Suprapubic skin (tissue), 4 donors: ENCODE measurements at regions not wholly inside any gene's neighbourhood (a gene's known extent, or its start where the extent isn't known, plus 50 kb on each side); places are given as distances from the start of the nearest gene placed in this dataset.

Experiments
- DNase-seq, 2 donors: peaks; one replicate each; pipeline ENCODE4 v3.0.0-alpha.2; 2019; ENCODE audit warnings: low spot score in 2 of 2
- H3K27ac ChIP-seq: fragments of 200-600 bp; sonication (generic); one replicate; pipeline ENCODE4 v1.5.1; 2019
- H3K27me3 ChIP-seq: fragments of 200-600 bp; sonication (generic); one replicate; pipeline ENCODE4 v1.5.1; 2019
- H3K36me3 ChIP-seq: fragments of 200-600 bp; sonication (generic); one replicate; pipeline ENCODE4 v1.5.1; 2019
- H3K4me1 ChIP-seq: fragments of 200-600 bp; sonication (generic); one replicate; pipeline ENCODE4 v1.5.1; 2019
- H3K4me3 ChIP-seq: fragments of 200-600 bp; sonication (generic); one replicate; pipeline ENCODE4 v1.5.1; 2019; ENCODE audit warnings: mild to moderate bottlenecking
- H3K9me3 ChIP-seq: fragments of 200-600 bp; sonication (generic); one replicate; pipeline ENCODE4 v1.5.1; 2019
- CTCF ChIP-seq, 2 donors: fragments of 200-600 bp in 1 of 2; fragments of 450-650 bp in 1 of 2; sonication (generic) in 1 of 2; IDR thresholded peaks; one replicate each; pipeline ENCODE4 v1.5.1; 2016 to 2019; ENCODE audit warnings: antibody characterized with exemption in 2 of 2, mild to moderate bottlenecking in 1 of 2, moderate library complexity in 1 of 2
- EP300 ChIP-seq: sonication (generic); formaldehyde crosslinking; IDR thresholded peaks from one replicate; pipeline ENCODE4 v1.6.1; 2017; ENCODE audit warnings: antibody characterized with exemption
- POLR2A ChIP-seq, 2 donors: fragments of 450-650 bp; IDR thresholded peaks; one replicate each; pipeline ENCODE4 v1.6.1; 2017; ENCODE audit warnings: antibody characterized with exemption in 2 of 2, mild to moderate bottlenecking in 2 of 2, moderate library complexity in 2 of 2
- POLR2AphosphoS5 ChIP-seq, 3 donors: sonication (generic); formaldehyde crosslinking; IDR thresholded peaks; one replicate each; pipeline ENCODE4 v1.6.1; 2017; ENCODE audit warnings: antibody characterized with exemption in 3 of 3
- WGBS: methylation state at CpG from one replicate; pipeline ENCODE4 v1.1.5; 2018; 5-methylcytosine and 5-hydroxymethylcytosine counted together

DNA sequence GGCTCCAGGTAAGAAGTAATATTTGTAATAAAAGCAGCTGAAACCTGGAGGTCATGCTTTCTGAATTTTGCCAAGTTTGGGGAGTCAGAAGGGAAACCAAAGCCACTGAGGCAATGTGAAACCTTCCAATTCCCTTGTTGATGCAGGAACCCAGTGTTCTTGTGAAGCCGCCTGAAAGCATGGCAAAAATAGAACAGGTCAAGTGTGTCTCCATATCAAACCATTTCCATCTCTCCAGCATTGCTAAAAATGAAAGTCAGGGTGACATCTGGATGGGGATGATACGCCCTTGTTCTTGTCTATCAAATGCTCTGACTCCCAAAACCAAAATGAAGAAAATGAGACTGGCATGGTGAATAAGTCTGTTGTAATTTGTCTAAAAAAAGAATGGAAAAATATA lies 362.5 kb downstream of the VPS13C start:
- whole genome bisulfite sequencing = 92% methylated on average over 2 of the region's 2 CpGs

DNA sequence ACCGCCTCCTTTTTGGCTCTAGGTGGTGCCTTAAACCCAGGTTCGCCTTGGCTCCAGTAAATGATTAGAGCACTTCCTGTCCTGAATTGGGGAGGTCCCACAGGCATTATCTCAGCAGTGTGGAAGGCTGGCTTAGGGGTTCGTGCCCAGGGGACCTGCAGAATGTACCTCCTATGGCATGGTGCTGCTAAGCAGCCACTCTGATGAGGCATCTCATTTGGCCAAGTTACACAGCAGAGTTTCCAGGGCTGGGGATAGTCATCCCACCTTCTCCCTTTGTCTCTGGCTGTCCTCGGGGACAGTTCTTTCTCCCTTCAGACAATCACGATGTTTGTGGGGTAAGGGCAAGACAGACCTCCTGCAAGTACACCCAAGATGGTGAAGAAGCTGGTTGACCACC lies 371.2 kb downstream of the VPS13C start:
- WGBS = 98% methylated on average over 5 of the region's 5 CpGs
- H3K4me3 ChIP-seq = no peak overlapping the region
- TF ChIP-seq EP300 (no peak), POLR2AphosphoS5 (IDR thresholded peaks at IDR 0.05) (no peak), POLR2A (IDR thresholded peaks at IDR 0.05) (no peak), CTCF (IDR thresholded peaks at IDR 0.05) (no peak)
- no peaks in the 10 kb centered on the region for H3K36me3 ChIP-seq
- H3K9me3 ChIP-seq = no peaks in the 10 kb centered on the region
- H3K27ac ChIP-seq = no peak overlapping the region
- no peak for DNase-seq
- no peaks in the 10 kb centered on the region for H3K27me3 ChIP-seq
- no peaks in the 10 kb centered on the region for H3K4me1 ChIP-seq

More for the DNA sequence above, 362.5 kb downstream of the VPS13C start:
- H3K27ac ChIP-seq = no peak overlapping the region
- TF ChIP-seq CTCF (IDR thresholded peaks at IDR 0.05) (no peak), POLR2AphosphoS5 (IDR thresholded peaks at IDR 0.05) (no peak), EP300 (no peak), POLR2A (IDR thresholded peaks at IDR 0.05) (no peak)
- H3K4me3 ChIP-seq = no peak overlapping the region
- no peaks in the 10 kb centered on the region for H3K36me3 ChIP-seq
- peaks cover under 1% of the 10 kb centered on the region for H3K4me1 ChIP-seq
- no peaks in the 10 kb centered on the region for H3K9me3 ChIP-seq
- no peak for DNase-seq
- H3K27me3 ChIP-seq = no peaks in the 10 kb centered on the region

DNA sequence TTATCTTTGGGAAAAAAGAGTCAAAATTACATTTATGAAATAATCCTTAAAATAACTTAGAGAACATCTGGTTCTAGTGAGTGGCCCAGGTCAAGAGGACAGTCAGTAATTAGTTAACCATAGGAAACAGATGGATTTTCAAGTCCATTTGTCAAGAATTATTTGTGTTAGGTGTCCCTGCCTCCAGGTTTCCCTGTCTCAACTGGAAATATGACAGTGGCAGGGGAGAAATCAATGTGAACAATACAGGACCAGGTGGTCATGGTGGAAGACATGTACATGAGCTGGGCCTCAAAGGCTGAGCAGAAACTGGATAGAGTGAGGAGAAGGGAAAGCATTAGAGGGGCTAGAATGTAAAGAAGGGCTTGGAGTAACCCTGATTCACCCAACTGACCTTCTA lies 372.6 kb downstream of the VPS13C start:
- no peaks in the 10 kb centered on the region for H3K27me3 ChIP-seq

DNA sequence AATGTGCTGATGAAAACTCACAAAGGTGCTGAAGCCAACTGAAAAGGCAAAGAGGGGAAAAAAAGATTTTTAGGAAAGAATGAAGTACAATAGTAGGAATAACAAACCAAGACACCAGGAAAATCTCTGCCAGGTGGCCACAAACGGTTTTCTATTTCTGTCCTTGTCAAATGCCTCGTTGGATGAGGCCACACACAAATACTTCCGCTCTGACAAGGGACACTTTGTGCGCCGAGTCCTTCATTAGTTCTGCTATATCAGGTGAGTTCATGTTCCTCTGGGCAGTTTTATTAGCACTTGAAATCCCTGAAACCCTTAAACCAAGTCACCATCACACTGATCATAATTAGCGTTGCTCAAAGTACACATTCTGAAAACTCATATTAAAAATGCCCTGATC lies 373.1 kb downstream of the VPS13C start:
- DNase-seq = no peak
- 67% methylated on average over 6 of the region's 6 CpGs for WGBS
- no peaks in the 10 kb centered on the region for H3K36me3 ChIP-seq
- no peaks in the 10 kb centered on the region for H3K4me1 ChIP-seq
- H3K27me3 ChIP-seq = no peaks in the 10 kb centered on the region
- TF ChIP-seq CTCF (IDR thresholded peaks at IDR 0.05) = no peak
- TF ChIP-seq POLR2AphosphoS5 (IDR thresholded peaks at IDR 0.05) = no peak
- no peak for TF ChIP-seq EP300
- TF ChIP-seq POLR2A (IDR thresholded peaks at IDR 0.05) = no peak
- no peak overlapping the region for H3K4me3 ChIP-seq
- no peaks in the 10 kb centered on the region for H3K9me3 ChIP-seq
- no peak overlapping the region for H3K27ac ChIP-seq

More for the DNA sequence above, 372.6 kb downstream of the VPS13C start:
- no peak for TF ChIP-seq POLR2AphosphoS5 (IDR thresholded peaks at IDR 0.05)
- no peak for TF ChIP-seq EP300
- TF ChIP-seq POLR2A (IDR thresholded peaks at IDR 0.05) = no peak
- no peak for TF ChIP-seq CTCF (IDR thresholded peaks at IDR 0.05)
- Histone ChIP-seq H3K4me3 (no peak overlapping the region), H3K4me1 (no peaks in the 10 kb centered on the region), H3K9me3 (no peaks in the 10 kb centered on the region), H3K36me3 (no peaks in the 10 kb centered on the region), H3K27ac (no peak overlapping the region)
- DNase-seq = no peak

DNA sequence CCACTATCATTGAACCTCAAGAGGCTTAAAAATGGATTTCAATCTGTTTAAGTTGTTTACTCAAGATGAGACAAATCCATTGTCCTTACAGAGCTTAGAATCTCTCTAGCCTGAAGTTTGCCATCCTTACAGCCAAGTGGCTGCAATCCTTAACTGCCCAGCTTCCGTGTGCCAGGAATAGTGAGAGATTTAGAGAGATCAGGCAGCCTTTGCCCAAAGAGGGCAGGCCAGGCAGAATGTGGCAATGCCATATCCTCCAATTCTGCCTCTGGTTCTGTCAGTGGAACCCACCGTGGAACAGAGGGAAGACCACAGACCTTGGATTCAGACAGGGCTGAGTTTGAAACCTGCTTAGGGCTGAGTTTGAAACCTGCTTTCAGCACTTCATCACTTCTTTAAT lies 374.3 kb downstream of the VPS13C start:
- Histone ChIP-seq H3K9me3 (no peaks in the 10 kb centered on the region), H3K36me3 (no peaks in the 10 kb centered on the region), H3K4me1 (no peaks in the 10 kb centered on the region), H3K27me3 (no peaks in the 10 kb centered on the region), H3K4me3 (no peak overlapping the region), H3K27ac (no peak overlapping the region)
- TF ChIP-seq POLR2AphosphoS5 (IDR thresholded peaks at IDR 0.05) (no peak), POLR2A (IDR thresholded peaks at IDR 0.05) (no peak), EP300 (no peak), CTCF (IDR thresholded peaks at IDR 0.05) (no peak)
- DNase-seq = no peak
- WGBS = 67% methylated on average over 1 of the region's 2 CpGs
